Activated T-helper 2 cell treated with anti-CD3 and anti-CD28 coated beads, Interferon-gamma antibody, Interleukin-2, Interleukin-4, amounts not matched to agents 10 μg/mL and 5 μg/mL and 100 μg/mL, durations not matched to agents 14 hours and 24 hours and 36 hours (primary cell): ENCODE measurements at regions not wholly inside any gene's neighbourhood (a gene's known extent, or its start where the extent isn't known, plus 50 kb on each side); places are given as distances from the start of the nearest gene placed in this dataset.
"Not testable (repeated sequence)": the region's sequence is repeated elsewhere in the genome, so short reads cannot be mapped to it uniquely, and the experiment has no call there.

Experiments used
- DNase-seq: peaks from one replicate; pipeline ENCODE4 v3.0.0; 2021; ENCODE audit warnings: low spot score
- H3K27ac Mint-ChIP-seq: one replicate; pipeline ENCODE4 v1.8.0; 2021; ENCODE audit warnings: mixed read lengths
- H3K27me3 Mint-ChIP-seq: one replicate; pipeline ENCODE4 v1.8.0; 2021; ENCODE audit warnings: low read depth, mixed read lengths
- H3K36me3 Mint-ChIP-seq: one replicate; pipeline ENCODE4 v1.8.0; 2021; ENCODE audit warnings: low read depth, mixed read lengths
- H3K4me1 Mint-ChIP-seq: one replicate; pipeline ENCODE4 v1.8.0; 2021; ENCODE audit warnings: low read depth, mixed read lengths
- H3K4me3 Mint-ChIP-seq: one replicate; pipeline ENCODE4 v1.8.0; 2021; ENCODE audit warnings: low read depth, mild to moderate bottlenecking, moderate library complexity, mixed read lengths
- H3K9me3 Mint-ChIP-seq: one replicate; pipeline ENCODE4 v1.8.0; 2021; ENCODE audit warnings: mixed read lengths
- intact Hi-C: fragments of 100-400 bp; cut with micrococcal nuclease; formaldehyde crosslinking; loops from one replicate; pipeline ENCODE4 v1.15.1; 2023

DNA sequence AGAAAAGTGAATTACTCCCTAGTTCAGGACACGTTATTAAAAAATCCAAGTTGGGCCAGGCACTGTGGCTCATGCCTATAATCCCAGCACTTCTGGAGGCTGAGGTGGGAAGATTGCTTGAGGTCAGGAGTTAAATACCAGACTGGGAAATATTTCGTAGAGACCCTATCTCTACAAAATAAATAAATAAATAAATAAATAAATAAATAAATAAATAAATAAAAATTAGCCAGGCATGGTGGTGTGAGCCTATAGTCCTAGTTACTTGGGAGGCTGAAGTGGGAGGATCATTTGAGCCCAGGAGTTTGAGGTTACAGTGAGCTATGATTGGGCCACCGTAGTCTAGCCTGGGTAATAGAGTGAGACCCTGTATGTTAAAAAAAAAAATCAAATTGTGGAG, 741.2 kb downstream of the DHX35 start:
- H3K27me3 Mint-ChIP-seq, DNase-seq, H3K36me3 Mint-ChIP-seq, H3K9me3 Mint-ChIP-seq, H3K27ac Mint-ChIP-seq, H3K4me3 Mint-ChIP-seq, H3K4me1 Mint-ChIP-seq, intact Hi-C loops: not testable (repeated sequence)

- no peaks in the 10 kb centered on the region for H3K27me3 Mint-ChIP-seq
- peaks cover 3% of the 10 kb centered on the region for H3K4me1 Mint-ChIP-seq
- peaks cover 3% of the 10 kb centered on the region for H3K9me3 Mint-ChIP-seq
- no peak overlapping the region for H3K4me3 Mint-ChIP-seq
- H3K36me3 Mint-ChIP-seq, result no peaks in the 10 kb centered on the region
- no peak overlapping the region for H3K27ac Mint-ChIP-seq
- no peak for DNase-seq
- intact Hi-C loops, result no loop called here
These were observed 740.7 kb downstream of the DHX35 start for GRCh38 chr20:39702701-39703349.

GRCh38 chr20:39700528-39700927, 738.4 kb downstream of the DHX35 start:
- Mint-ChIP-seq H3K9me3 (peaks cover 13% of the 10 kb centered on the region), H3K27ac (no peak overlapping the region), H3K4me3 (no peak overlapping the region), H3K4me1 (peaks cover 3% of the 10 kb centered on the region), H3K36me3 (no peaks in the 10 kb centered on the region), H3K27me3 (no peaks in the 10 kb centered on the region)
- intact Hi-C loops, result no loop called here
- no peak for DNase-seq

- Mint-ChIP-seq H3K4me1 (peaks cover 3% of the 10 kb centered on the region), H3K36me3 (no peaks in the 10 kb centered on the region), H3K9me3 (peaks cover 13% of the 10 kb centered on the region), H3K4me3 (no peak overlapping the region), H3K27me3 (no peaks in the 10 kb centered on the region), H3K27ac (no peak overlapping the region)
- DNase-seq, result no peak
- intact Hi-C loops, result no loop called here
These were observed 737.1 kb downstream of the DHX35 start for GRCh38 chr20:39699166-39699725.

GRCh38 chr20:39698752-39699151, 736.6 kb downstream of the DHX35 start:
- no peaks in the 10 kb centered on the region for H3K27me3 Mint-ChIP-seq
- H3K4me1 Mint-ChIP-seq, result peaks cover 3% of the 10 kb centered on the region
- DNase-seq, result no peak
- H3K27ac Mint-ChIP-seq, result no peak overlapping the region
- intact Hi-C loops, result no loop called here
- peaks cover 13% of the 10 kb centered on the region for H3K9me3 Mint-ChIP-seq
- H3K36me3 Mint-ChIP-seq, result no peaks in the 10 kb centered on the region
- no peak overlapping the region for H3K4me3 Mint-ChIP-seq

- Mint-ChIP-seq H3K27ac (no peak overlapping the region), H3K4me1 (no peaks in the 10 kb centered on the region), H3K27me3 (no peaks in the 10 kb centered on the region), H3K36me3 (no peaks in the 10 kb centered on the region), H3K4me3 (no peak overlapping the region), H3K9me3 (peaks cover 5% of the 10 kb centered on the region)
- intact Hi-C loops, result no loop called here
- DNase-seq, result no peak
These were observed 729.2 kb downstream of the DHX35 start for GRCh38 chr20:39691151-39691862.

DNA sequence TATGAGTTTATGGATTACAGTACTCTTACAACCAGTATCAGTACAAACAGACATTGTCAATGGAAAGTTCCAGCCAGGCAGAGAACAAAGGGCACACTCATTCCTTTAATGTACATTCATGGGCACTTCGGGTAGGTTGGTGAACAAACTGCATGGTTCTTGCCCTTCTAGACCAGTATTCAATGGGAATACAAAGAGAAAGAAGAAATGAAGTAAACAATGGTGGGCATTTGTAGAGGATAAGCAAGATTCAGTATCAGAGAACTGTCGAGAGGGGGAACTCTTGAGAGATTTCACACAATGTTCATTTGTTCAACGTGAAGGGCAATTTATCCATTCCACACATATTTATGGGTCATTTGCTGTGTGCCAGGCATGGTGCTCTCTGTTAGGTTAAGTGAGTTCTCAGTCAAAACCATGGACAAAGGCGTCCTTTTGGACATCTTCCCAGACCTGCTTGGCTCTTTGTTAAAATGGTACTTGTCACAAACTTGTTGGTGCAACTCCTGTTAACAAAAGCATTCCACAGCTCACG, 714.8 kb downstream of the DHX35 start:
- Mint-ChIP-seq H3K4me3 (no peak overlapping the region), H3K27ac (no peak overlapping the region), H3K36me3 (no peaks in the 10 kb centered on the region), H3K4me1 (no peaks in the 10 kb centered on the region), H3K27me3 (no peaks in the 10 kb centered on the region), H3K9me3 (peaks cover 4% of the 10 kb centered on the region)
- no peak for DNase-seq
- intact Hi-C loops, result no loop called here

DNA sequence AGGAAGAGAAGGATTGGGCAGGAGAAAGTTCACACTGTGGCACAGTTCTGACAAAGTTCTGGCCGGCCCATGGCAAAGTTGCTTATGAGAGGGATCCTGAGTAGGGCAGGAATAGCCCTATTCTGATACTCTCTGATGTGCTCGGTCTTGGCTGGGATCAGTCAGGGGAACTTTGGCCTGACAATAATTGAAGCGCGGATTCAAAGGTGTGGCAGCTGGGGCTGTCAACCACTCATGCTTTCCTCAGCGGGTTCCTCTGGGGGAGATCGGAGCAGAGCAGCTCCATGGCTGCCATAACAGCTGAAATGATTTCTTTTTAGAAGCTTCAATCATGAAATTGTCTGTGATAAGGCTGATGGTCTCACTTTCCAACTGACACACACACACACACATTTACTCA, 714.1 kb downstream of the DHX35 start:
- no peaks in the 10 kb centered on the region for H3K36me3 Mint-ChIP-seq
- H3K27me3 Mint-ChIP-seq, result no peaks in the 10 kb centered on the region
- intact Hi-C loops, result no loop called here
- DNase-seq, result no peak
- H3K4me1 Mint-ChIP-seq, result no peaks in the 10 kb centered on the region
- H3K27ac Mint-ChIP-seq, result no peak overlapping the region
- H3K4me3 Mint-ChIP-seq, result no peak overlapping the region
- H3K9me3 Mint-ChIP-seq, result peaks cover 4% of the 10 kb centered on the region

- Mint-ChIP-seq H3K4me3 (no peak overlapping the region), H3K27ac (no peak overlapping the region), H3K9me3 (peaks cover 4% of the 10 kb centered on the region), H3K27me3 (no peaks in the 10 kb centered on the region), H3K36me3 (no peaks in the 10 kb centered on the region), H3K4me1 (no peaks in the 10 kb centered on the region)
- no peak for DNase-seq
- intact Hi-C loops, result no loop called here
These were observed 712.7 kb downstream of the DHX35 start for GRCh38 chr20:39674842-39675241.

DNA sequence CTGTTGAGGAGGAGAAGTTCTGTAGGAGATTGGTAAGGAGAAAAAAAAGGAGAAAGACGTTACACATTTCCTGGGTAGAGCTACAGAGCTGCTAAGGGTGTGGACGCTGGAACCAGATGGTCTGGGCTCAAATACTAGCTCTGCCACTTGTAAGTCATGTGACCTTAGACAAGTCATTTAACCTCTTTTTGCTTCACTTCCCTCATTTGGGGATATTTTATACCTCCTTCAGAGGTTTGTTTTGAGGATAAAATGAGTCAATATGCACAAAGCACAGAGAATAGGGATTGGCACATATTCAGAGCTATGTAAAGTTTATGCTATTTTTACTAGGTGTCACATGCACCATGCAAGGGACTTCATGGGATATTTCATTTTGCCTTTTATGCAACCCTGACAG, 708.8 kb downstream of the DHX35 start:
- Mint-ChIP-seq H3K4me3 (no peak overlapping the region), H3K27ac (no peak overlapping the region), H3K36me3 (no peaks in the 10 kb centered on the region), H3K4me1 (no peaks in the 10 kb centered on the region), H3K9me3 (no peaks in the 10 kb centered on the region), H3K27me3 (no peaks in the 10 kb centered on the region)
- intact Hi-C loops, result no loop called here
- no peak for DNase-seq

GRCh38 chr20:39669659-39670058, 707.5 kb downstream of the DHX35 start:
- DNase-seq, result no peak
- Mint-ChIP-seq H3K27me3 (no peaks in the 10 kb centered on the region), H3K9me3 (no peaks in the 10 kb centered on the region), H3K4me3 (no peak overlapping the region), H3K4me1 (no peaks in the 10 kb centered on the region), H3K27ac (no peak overlapping the region), H3K36me3 (no peaks in the 10 kb centered on the region)
- intact Hi-C loops, result no loop called here

DNA sequence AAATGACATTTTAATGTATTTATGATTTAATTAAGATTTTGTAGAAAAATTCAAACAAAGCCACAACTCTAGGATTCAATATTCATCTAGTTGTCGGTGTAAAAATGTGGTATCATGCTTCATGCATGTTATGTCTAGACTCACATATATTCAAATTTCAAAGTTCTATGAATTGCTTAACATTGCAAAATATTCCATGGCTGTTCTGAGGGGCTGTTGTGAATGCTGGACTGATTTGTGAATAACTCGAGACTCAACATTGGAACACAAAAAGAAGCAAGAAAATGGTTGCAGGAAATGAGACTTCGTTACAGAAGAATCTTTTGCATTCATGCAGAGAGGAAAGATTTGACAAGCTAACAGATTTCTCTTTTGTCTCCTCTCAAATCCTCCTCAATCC, 705.9 kb downstream of the DHX35 start:
- no peak for DNase-seq
- Mint-ChIP-seq H3K9me3 (no peaks in the 10 kb centered on the region), H3K27me3 (no peaks in the 10 kb centered on the region), H3K36me3 (no peaks in the 10 kb centered on the region), H3K4me1 (no peaks in the 10 kb centered on the region), H3K27ac (no peak overlapping the region), H3K4me3 (no peak overlapping the region)
- intact Hi-C loops, result no loop called here

DNA sequence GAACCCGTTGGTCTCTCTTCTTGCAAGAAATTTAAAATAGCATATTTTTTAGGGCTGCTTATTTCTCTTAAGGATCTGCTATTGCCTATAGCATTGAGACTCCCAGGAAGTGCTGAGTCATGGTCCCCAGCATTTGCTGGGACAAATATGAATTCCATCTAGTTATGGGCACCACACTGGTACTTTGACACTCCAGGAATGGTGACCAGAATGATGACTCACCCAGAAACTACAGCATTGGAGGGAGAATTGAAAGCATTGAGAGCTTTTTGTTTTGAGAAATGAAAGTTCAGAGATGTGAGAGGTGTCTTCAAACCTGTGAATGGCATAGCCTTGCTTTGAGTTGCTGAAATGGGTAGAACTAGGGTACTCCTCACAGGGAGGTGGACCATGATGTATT, 699.7 kb downstream of the DHX35 start:
- Mint-ChIP-seq H3K4me1 (no peaks in the 10 kb centered on the region), H3K36me3 (no peaks in the 10 kb centered on the region), H3K27ac (no peak overlapping the region), H3K4me3 (no peak overlapping the region), H3K27me3 (no peaks in the 10 kb centered on the region), H3K9me3 (no peaks in the 10 kb centered on the region)
- intact Hi-C loops, result no loop called here
- no peak for DNase-seq
